HG03457 (cell line): ENCODE measurements at regions not wholly inside any gene's neighbourhood (a gene's known extent, or its start where the extent isn't known, plus 50 kb on each side); places are given as distances from the start of the nearest gene placed in this dataset.
"Not testable (repeated sequence)": the region's sequence is repeated elsewhere in the genome, so short reads cannot be mapped to it uniquely, and the experiment has no call there.

ENCODE experiments used
- ATAC-seq: cut with Tn5 transposase; IDR thresholded peaks from one replicate; pipeline ENCODE4 v1.9.1; 2021; ENCODE audit warnings: moderate number of reproducible peaks; ENCODE audit not compliant: unreplicated experiment

DNA sequence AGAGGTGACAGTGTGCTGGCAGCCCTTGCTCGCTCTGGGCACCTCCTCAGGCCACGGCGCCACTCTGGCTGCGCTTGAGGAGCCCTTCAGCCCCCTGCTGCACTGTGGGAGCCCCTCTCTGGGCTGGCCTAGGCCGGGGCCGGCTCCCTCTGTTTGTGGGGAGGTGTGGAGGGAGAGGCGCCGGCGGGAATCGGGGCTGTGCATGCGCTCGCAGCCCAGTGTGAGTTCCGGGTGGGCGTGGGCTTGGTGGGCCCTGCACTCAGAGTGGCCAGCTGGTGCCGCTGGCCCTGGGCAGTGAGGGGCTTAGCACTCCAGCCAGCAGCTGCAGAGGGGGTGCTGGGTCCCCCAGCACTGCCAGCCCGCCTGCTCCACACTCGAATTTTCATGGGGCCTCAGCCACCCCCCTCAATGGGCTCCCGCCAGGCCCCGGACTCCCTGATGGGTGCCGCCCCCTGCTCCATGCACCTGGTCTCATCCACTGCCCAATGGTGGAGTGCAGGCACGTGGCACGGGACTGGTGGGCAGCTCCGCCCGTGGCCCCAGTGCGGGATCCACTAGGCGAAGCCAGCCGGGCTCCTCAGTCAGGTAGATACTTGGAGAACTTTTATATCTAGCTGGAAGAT is 96.7 kb upstream of the BET1 start:
- no peak for ATAC-seq

DNA sequence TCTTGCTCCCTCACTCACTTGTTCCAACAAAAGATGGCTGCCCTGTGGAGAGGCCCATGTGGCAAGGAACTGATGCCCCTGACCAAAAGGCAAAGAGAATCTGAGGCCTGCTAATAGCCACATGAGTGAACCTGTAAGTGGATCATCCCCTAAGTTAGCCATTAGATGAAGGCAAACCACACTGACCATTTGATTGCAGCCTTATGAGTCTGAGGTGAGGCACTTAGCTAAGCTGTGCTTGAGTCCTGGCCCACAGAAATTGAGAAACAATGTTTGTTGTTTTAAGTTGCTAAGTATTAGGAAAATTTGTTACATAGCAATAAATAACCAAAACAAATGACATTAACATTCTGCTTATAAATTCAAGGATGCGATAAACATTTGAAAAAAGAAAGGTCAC is 100.1 kb upstream of the BET1 start:
- ATAC-seq = no peak

DNA sequence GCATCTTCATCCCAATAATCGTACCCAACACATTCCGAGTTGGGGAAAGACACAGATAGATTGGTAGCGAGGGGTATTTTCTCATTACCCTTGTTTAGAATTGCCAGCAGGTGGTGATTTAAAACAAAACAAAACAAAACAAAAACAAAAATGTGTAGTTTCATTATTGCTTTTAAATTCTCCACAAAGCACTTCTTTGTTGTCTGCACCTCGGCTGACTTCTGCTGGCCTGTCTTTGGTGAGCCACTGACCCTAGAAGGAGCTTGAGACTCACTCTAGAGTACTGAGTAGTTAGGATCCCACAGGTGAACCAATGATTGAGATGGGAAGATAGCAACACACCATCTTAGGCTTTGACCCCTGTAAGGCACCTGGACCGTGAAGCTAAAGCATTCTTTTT is 105.4 kb upstream of the BET1 start:
- ATAC-seq = no peak

DNA sequence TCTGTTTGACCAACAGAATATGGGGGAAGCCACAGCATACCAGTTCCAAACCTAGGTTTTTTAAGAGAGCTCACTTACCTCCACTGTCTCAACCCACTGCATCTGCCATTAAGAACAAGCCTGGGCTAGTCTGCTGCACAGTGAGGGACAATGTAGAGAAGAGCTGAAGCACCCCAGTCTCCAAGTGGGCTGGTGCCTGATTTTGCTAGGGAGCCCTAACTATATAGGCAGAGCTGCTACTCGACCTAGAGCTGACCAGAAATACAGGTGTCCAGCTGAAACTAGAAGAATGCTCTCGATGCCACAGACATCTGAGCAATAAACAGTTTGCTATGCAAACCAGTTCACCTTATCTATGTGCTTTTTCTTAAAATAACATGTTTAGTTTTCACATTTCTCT is 106.9 kb upstream of the BET1 start:
- no peak for ATAC-seq

DNA sequence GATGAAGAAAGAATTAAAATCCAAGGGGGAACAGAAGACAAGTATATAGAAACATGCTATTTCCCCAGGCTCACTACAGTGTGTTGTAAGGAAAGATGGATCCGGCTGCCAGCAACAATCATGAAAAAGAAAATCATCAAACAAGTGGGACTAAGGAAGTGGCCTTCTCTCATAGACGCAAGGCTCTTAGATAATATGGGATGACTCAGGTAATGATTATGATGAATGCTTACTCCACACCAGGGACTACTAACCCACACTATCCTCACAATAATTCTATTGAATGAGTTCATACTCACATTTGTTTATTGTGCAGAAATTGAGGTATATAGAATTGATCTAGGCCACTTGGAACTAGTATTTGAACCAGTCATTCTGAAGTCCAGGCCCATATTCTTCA is 111.2 kb upstream of the BET1 start:
- ATAC-seq = no peak

DNA sequence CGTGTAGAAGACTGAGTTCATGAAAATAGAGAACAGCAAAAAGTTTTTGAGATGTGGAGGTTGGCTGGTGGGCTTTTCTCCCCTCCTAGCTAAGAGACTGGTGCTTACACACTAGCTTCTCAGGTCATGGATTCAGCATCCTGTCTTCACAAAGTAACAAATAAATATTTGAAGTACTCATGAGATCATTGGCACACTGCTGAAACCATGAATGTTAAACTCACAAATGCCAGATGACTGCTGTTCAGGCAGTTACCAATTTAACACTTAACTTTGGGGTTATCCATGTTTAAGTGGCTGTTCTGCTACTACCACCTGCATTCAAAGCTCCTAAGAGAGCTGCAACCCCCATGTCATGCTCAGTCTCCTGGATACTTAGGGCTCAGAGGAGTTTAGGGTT is 119.0 kb upstream of the BET1 start:
- ATAC-seq = no peak

DNA sequence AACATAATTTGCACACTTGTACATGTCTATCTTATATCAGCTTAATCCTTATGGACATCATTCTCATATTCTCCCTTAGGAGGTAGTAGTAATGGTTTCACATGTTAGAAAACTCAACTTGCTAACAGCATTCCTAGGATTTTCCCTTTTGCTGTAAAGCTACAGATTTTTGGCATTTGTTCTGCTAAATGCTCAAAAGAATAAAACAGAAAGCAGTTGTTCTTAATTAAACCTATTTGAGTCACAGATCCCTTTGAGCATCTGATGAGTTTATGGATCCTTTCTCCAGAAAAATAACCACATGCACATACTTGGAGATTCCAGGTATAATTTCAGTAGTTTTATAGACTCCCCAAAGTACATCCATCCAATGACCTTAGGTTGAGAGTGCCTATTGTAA is 122.9 kb upstream of the BET1 start:
- no peak for ATAC-seq

DNA sequence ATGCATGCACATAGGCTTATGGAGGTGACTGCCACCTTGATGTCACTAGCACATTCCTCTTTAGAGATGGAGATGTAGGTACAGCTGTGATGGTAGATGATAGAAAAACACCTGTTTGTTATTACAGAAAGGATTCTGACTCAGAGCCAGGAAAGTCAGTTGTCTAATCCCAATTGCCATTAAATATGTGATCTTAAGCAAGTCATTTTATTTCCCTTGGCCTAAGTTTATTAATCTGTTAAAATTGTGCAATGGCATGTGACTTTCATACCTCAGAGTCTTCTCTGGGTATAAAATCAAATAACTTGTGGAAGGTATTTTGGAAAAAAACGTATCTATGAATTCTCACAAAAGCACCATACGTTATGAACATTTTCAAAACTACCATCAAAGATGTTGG is 123.9 kb upstream of the BET1 start:
- no peak for ATAC-seq

DNA sequence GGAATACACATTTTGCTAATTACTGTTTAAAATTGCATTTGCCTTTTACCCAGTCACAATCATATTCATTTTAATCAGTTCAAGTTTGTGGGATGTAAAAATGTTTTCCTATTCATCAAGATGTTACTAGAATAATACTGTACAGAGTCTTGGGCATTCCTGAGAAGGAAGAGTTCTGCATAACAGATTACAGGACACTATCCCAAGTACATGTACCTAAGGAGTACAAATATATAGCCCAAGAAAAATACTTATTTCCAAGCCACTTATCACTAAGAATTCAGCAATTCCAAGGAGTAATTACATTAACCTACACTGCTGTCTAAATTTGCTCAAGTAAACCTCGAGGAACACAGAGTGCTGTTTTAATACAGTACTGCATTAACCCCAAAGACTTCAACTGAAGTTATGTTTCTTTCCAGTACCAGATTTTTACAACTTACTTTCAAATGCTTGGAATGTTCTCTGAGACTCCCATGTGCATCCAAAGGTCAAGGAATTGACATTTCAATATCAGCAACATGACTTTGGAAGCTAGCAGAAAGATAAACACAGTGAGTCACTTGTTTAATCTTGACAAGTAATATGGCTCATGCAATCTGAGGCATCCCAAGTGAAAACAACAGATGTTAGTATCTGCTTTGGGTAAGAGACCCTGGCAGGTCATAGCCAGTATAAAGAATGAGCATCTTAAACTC is 125.4 kb upstream of the BET1 start:
- ATAC-seq = no peak

DNA sequence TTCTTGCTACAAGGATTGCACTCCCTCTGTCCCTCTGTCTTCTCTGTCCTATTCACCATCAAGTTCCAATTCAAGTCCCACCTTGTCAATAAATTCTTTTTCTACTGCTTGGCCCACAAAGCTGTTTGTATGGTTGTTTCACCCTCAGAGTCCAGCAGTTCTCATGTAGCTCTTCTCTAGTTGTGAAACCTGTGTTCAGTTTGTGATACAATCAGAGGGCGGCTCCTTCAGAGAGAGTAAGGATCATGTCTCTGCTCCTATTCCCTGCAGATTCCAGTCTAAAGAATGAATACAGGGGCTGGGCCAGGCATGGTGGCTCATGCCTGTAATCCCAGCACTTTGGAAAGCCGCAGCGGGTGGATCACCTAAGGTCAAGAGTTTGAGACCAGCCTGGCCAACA is 126.6 kb upstream of the BET1 start:
- ATAC-seq = no peak

DNA sequence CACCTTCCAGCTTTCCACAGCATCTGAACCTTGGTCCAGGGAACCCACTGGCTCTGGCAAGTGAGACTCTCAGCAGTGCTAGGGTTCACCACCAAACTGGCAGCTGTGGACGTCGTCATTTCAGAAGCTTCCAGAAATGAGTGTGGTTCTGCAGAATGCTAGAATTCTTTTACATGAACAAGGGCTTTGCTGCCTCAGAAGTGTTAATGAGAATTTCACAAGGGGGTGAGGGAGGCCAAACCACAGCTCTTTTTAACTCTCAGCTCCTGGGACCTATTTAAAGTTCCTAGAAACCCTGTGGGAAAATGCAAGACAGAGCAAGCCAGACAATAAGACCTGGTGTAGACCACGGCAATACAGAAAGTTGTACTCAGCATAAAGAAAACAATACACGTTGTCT is 129.3 kb upstream of the BET1 start:
- no peak for ATAC-seq

DNA sequence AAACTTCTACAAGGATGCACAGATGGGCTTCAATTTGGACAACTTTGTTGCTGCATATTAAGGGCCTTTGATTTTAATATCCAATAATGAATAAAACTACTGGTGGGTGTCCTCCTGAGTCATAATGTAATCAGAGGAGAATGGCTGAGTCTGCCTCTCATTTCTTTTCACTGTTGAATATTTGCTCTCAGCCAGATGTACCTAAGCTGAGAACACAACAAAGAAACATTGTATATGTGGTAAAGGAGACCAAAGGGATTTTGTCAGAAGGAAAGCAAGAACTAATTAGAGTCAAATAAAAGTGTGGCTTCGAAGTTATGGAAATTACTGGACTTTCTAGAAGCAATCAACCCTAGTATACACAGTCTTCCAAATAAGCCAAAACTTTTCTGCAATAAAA is 131.0 kb upstream of the BET1 start:
- ATAC-seq = no peak

DNA sequence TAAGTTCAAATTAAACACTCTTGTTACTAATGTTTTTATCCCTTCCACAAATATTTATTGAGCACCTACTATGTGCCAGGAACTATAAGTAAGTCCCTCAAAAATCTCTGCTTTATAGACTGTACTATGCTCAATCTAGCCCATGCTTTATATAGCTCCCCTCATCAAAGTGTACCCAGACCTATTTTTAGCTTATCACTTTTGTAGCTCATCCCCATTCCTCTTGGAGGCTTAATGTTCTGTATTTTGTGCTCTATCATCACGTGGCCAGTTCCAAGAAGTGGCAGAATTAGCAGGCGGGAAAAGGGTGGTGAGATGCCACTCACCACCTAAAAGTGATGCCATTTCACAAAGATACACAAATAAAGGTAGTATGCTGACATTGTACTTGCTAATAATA is 138.1 kb upstream of the BET1 start:
- ATAC-seq = no peak

DNA sequence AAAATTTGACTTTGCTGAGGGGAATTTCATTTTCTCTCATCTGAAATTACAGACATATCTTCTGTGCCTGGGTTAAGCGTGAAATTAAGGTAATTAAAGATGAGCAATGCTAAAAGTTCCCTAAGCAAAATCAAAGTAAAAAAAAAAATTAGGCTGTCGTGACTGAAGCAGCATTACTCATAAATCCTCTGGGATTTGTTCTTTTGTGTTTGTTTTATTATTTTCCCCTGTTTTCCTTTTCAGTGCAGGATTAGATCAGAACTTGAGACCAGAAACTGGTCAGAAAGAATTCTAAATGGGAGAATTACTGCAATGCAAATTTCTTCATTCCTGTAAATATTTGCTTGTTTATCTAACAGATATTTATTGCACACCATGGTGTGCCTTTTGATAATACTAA is 141.4 kb upstream of the BET1 start:
- no peak for ATAC-seq

DNA sequence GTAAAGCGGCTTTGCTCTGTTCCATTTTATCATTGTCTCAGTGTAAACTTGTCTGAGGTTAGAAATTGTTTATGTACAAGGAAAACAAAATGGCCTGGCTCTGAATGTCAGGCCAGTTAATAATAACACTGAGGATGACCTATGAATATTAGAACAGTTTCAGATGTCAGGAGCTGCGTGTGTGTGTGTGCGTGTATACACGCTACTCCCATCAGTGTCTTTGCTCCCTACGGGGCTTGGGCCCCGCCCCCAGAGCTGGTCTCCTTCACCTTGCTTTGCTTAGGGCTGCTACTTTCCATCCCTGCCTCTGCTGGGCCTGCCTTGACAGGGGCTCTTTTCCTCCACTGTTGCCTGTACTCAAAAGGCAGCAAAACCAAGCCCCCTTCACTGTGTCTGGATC is 142.3 kb upstream of the BET1 start:
- no peak for ATAC-seq

DNA sequence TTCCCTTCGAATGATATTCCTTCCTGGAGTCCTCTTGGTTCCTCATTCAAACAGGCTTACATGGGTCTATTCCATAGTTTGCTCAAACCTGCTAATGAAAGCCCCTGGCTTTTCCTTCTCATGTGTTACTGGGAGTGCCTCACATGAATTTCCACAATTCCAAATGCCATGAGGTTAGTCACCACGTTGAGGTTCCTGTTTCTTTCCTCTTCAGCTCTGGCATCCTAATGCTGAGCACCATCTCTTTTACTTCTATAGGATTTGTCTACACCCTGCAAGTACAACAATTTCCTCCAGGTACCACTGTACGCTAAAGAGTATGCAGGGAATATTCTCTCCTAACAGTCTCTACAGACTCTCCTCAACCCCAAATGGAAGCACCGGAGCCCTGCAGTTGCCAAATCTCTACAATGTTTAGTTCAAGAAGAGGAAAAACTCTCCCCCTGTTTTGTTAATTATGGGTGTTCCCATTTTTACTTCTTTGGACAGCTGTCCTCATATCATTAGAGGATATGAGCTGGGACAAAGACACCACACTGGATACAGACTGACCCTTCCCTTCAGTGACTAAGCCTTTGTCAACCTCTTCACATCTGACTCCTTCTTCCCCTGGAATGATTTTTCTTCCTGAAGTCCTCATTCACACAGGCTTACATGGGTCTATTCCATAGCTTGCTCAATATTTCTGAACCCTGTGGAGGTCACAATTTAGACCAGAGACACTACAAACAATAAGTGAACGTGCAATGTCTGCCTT is 145.8 kb upstream of the BET1 start:
- no peak for ATAC-seq

DNA sequence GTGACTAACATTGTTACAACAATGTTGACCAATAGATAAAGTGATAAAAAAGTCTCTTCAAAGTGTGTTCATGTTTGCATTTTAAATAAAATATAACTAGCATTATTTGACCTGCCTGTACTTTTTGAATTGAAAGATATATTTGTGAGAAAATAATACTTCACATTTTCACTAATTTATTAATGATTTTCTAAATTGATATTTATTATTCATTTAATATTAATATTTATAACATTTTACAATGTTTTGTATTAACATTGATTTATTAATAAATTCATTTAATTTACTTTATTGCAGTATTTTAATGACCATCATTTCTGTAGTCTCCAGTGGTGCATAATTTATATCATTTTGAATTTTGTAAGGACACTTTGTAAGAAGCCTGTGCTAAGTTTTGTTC is 150.0 kb upstream of the BET1 start:
- no peak for ATAC-seq

DNA sequence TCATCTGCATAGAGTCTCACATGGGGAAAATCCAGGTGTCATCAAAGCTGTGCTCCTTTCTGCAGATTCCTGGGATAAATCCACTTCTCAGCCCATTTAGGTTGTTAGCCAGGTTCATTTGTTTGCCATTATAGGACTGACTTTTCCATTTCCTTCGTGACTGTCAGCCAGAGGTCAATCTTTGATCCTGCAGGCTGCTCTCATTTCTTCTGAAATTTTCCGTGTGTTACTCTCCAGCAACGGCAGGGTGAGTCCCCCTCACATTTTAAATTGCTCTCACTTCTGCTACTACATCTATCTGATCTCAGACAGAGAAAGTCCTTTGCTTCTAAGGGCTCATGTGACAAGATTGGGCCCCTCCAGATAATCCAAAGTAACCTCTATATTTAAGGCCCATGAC is 150.7 kb upstream of the BET1 start:
- ATAC-seq = no peak

DNA sequence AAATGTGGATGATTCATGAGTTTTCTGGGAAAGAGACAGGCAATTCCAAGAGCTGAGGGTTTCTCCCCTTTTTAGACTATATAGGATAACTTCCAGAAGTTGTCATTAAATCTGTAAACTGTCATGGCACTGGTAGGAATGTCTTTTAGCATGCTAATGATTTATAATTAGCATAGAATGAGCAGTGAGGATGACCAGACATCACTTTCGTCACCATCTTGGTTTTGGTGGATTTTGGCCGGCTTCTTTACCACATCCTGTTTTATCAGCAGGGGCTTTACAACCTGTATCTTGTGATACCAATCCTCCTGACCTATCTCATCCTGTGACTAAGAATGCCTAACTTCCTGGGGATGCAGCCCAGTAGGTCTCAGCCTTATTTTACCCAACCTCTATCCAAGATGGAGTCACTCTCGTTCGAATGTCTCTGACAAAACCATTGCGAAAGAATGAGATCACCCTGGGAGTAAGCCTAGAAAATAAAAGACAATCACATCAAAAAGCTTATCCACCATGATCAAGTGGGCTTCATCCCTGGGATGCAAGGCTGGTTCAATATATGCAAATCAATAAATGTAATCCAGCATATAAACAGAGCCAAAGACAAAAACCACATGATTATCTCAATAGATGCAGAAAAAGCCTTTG is 153.6 kb upstream of the BET1 start:
- ATAC-seq = not testable (repeated sequence)

DNA sequence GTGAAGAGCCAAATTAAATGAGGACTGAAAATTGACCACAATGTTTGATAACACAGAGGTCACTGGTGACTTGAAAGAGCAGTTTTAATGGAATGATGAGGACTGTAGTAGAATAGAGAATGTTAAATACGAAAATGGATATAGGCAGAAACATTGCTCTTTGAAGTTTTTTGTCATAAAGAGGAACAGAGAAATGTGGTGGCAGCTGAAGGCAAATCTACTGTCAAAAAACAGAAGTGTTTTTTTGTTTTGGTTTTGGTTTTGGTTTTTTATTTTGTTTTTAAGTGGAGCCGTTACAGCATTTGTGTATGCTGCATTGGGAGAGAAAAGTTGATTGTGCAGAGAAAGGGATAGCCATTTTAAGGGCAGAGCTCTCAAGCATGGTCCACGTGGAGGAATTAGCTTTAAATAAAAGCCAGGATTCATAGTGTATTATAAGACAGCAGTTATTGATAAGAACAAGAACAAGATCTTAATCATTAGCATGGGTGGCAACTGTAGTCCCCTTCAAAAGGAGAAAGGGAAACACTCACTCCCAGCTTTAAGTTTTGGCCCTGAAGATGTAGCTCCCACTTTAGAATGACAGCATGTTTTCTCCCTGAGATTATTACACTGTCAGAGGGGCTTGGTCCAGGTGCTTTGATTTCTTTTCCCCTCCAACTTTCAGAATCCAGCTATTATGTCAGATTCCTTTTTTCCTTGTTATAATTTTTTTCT is 156.7 kb upstream of the BET1 start:
- peak; percentile 86 for ATAC-seq

DNA sequence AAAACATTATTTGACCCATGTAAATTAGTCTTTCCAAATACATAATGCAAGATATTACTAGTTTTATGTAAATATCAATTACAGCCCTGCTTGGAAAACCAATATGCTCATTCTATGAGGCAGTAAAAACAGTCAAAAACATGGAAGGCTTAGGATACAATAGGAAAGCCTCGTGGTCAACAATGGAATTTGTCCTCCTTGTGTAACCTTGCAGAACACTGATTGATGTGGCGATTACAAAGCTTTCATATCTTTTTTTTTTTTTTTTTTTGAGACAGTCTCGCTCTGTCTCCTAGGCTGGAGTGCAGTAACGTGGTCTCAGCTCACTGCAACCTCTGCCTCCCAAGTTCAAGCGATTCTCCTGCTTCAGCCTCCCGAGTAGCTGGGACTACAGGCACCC is 157.3 kb upstream of the BET1 start:
- ATAC-seq = no peak
